22Rv1 (cell line): ENCODE measurements at regions not wholly inside any gene's neighbourhood (a gene's known extent, or its start where the extent isn't known, plus 50 kb on each side); places are given as distances from the start of the nearest gene placed in this dataset.

Experiments
- H3K27ac ChIP-seq: fragments of 450-650 bp; 2 replicates; pipeline ENCODE4 v1.5.1; 2017
- CTCF ChIP-seq: fragments of 450-650 bp; IDR thresholded peaks from 2 replicates; pipeline ENCODE4 v1.5.1; 2017; ENCODE audit warnings: mild to moderate bottlenecking
- ZFX ChIP-seq: fragments of 450-650 bp; IDR thresholded peaks from 2 replicates; pipeline ENCODE4 v1.6.1; 2017; ENCODE audit warnings: antibody characterized with exemption, borderline replicate concordance

- no peak overlapping the region for H3K27ac ChIP-seq
- TF ChIP-seq ZFX: no peak
Measured at GRCh38 chr5:54611290-54611951, 93.9 kb downstream of the SNX18 start.

DNA sequence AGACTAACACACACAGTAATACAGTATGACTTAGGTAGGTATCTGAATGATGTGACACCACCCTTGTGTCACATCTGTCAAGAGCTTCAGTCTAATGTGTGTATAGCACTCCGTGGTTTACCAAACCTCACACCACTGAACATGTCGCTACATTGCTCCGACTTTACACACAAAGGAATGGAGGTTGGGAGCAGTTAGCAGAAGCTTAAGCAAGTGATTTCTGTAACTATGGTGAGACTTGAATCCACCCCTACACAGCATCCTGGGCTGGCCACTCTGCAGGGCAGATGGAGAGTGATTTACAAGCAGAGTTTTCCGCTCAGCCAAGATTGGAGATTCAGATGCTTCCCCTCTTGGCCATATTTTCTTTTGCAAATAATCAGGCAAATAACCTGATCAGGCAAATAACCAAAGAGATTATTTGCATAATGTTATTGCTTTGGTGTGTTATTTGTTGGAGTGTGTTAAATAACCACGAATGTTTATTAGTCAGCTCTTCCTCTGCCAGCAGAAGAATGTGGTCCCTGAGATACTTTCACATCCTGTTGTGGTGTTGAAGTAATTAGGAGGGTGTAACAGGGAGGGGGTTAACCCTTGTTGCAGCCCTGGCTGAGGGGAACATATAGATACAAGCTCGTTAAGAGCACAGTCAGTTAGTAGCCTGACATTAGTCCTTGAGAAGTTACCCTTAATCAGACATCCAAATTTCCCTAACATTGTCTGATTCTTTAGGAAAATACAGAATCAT lies 92.8 kb downstream of the SNX18 start:
- H3K27ac ChIP-seq: no peak overlapping the region
- no peak for TF ChIP-seq CTCF
- TF ChIP-seq ZFX: no peak

GRCh38 chr5:54608423-54609085 lies 91.0 kb downstream of the SNX18 start:
- TF ChIP-seq CTCF: no peak
- TF ChIP-seq ZFX: no peak
- no peak overlapping the region for H3K27ac ChIP-seq

DNA sequence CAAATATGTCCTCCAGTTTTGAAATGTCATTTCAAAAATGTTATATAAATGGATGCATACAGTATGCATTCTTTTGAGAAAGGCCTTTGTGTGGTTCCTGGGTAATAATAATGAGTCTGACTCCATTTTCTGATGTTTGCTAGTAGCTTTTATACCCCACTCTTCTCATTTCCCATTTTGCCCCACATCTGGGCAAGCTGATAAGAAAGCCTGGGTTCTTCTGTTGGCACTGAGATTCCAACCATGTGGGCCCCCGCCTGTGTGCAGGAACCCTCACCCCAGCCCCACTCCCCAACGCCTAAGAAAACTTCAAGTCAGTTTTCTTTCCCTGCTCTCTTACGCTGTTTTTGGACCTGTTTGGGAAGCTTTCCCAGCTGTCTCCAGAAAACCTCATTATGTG lies 89.4 kb downstream of the SNX18 start:
- H3K27ac ChIP-seq: no peak overlapping the region
- TF ChIP-seq ZFX (no peak), CTCF (no peak)

GRCh38 chr5:54603372-54603771 lies 85.8 kb downstream of the SNX18 start:
- TF ChIP-seq ZFX (no peak), CTCF (no peak)
- H3K27ac ChIP-seq: no peak overlapping the region

GRCh38 chr5:54602475-54602874 lies 84.9 kb downstream of the SNX18 start:
- H3K27ac ChIP-seq: no peak overlapping the region
- no peak for TF ChIP-seq ZFX
- no peak for TF ChIP-seq CTCF

- H3K27ac ChIP-seq: no peak overlapping the region
- TF ChIP-seq ZFX: no peak
- TF ChIP-seq CTCF: no peak
Measured at GRCh38 chr5:54601411-54602230, 84.1 kb downstream of the SNX18 start.
